Right cardiac atrium (tissue), 5 donors: ENCODE measurements at regions not wholly inside any gene's neighbourhood (a gene's known extent, or its start where the extent isn't known, plus 50 kb on each side); places are given as distances from the start of the nearest gene placed in this dataset.

Experiments
- ATAC-seq, 2 donors: fragments of 200-7000 bp; cut with Tn5 transposase; one replicate each; pipeline versions ENCODE4 v1.8.0 to v1.9.1; 2020; ENCODE audit warnings: moderate library complexity in 2 of 2, mild to moderate bottlenecking in 1 of 2
- DNase-seq, 3 donors: peaks; one replicate each; pipeline ENCODE4 v3.0.0-alpha.2; 2020
- H3K27ac ChIP-seq: one replicate; pipeline ENCODE4 v1.5.1; 2013; ENCODE audit warnings: mild to moderate bottlenecking, low read length, control low read depth, moderate library complexity
- H3K27me3 ChIP-seq: one replicate; pipeline ENCODE4 v1.6.1; 2013; ENCODE audit not compliant: control insufficient read depth, insufficient read depth
- H3K4me1 ChIP-seq: one replicate; pipeline ENCODE4 v1.6.1; 2013; ENCODE audit warnings: low read length; ENCODE audit not compliant: control insufficient read depth, insufficient read depth
- H3K4me3 ChIP-seq: one replicate; pipeline ENCODE4 v1.5.1; 2013; ENCODE audit warnings: low read length, control low read depth
- H3K9me3 ChIP-seq: one replicate; pipeline ENCODE4 v1.6.1; 2013; ENCODE audit warnings: low read length; ENCODE audit not compliant: control insufficient read depth
- WGBS: extraction: QIAGEN DNeasy Blood & Tissue Kit; methylation state at CpG from one replicate; pipeline ENCODE4 v1.1.7; 2013; 5-methylcytosine and 5-hydroxymethylcytosine counted together
- intact Hi-C, 4 donors: fragments of 100-400 bp; cut with DNase I; formaldehyde crosslinking; loops; one replicate each; pipeline versions ENCODE4 v1.11.0 to v1.14.0; 2022 to 2023
- donor health status: healthy with polysubstance abuse.
- donor health status: DM: no; HTN: yes; CAD: no.
- donor health status: DM: no; HTN: no; CAD: no.
- donor health status: DM: no; HTN: yes; CAD: no; lungs with severe emphysema.
- donor health status: DM: yes; HTN: yes; CAD: no.

DNA sequence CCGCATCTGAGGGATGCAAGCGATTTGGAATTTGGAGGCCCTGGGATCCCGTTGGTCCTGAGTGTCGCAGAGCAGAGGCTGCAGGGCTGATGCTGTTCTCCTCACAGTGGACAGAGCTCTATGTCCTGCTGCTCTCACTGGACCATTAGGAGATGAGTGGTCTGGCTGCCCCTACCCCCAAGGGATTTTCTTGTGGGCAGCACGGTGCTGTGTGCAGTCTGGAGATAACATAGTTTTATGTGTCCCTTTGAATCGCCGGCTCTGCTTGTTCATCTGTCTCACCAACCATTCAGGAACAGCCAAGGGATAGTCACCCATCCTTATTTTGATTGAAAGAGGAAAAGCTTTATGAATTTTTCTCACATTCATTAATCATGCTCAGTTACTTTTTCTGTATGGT is 49.9 kb downstream of the CHRM3 start:
- Histone ChIP-seq H3K4me3 (no peak overlapping the region), H3K27me3 (no peaks in the 10 kb centered on the region), H3K27ac (no peak overlapping the region), H3K9me3 (no peaks in the 10 kb centered on the region), H3K4me1 (no peaks in the 10 kb centered on the region)
- DNase-seq (no peak), ATAC-seq (no peak)
- intact Hi-C loops: no loop called here
- WGBS: 78% methylated on average over 7 of the region's 7 CpGs

DNA sequence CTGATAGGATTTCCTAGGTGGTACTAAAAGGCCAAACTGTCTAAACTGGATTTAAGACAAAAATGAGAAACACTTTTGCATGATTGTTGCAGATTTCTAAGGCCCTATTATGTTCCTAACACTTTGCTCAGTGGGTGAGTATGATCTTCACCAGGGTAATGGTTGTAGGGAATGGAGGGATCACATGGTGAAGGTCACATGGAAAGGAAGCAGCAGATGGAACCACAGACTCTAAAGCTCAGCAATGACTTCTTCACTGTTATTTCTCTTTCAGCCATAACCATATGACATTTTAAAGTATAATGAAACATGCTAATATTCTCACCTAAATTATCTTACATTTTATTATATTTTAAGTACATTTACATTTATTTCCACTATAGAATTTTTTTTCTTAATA is 51.5 kb downstream of the CHRM3 start:
- no peak for DNase-seq
- Histone ChIP-seq H3K4me1 (no peaks in the 10 kb centered on the region), H3K27me3 (no peaks in the 10 kb centered on the region), H3K9me3 (no peaks in the 10 kb centered on the region), H3K4me3 (no peak overlapping the region), H3K27ac (no peak overlapping the region)
- intact Hi-C loops: no loop called here
- ATAC-seq: no peak

DNA sequence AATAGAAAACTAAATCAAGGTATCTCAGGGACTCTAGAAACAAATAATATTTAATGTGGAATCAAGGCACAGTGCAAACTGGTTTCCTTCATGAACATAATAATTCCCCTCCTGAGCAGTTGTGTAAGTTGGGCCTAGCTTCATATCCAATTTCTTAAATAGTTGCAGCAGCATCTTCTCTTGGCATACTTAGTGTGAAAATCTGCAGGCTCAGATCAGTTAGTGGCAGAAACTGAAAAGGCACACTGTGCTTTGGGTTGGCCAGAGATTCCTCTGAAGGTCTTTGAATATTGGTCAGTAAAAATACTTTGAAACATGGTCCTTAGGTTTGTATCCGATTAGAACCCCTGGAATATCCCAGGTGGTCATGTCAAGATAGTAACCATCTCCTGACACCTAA is 52.5 kb downstream of the CHRM3 start:
- WGBS: 81% methylated on average over 1 of the region's 1 CpG
- no peaks in the 10 kb centered on the region for H3K9me3 ChIP-seq
- H3K27me3 ChIP-seq: no peaks in the 10 kb centered on the region
- intact Hi-C loops: no loop called here
- ATAC-seq (no peak), DNase-seq (no peak)
- H3K4me1 ChIP-seq: no peaks in the 10 kb centered on the region
- no peak overlapping the region for H3K27ac ChIP-seq
- no peak overlapping the region for H3K4me3 ChIP-seq

DNA sequence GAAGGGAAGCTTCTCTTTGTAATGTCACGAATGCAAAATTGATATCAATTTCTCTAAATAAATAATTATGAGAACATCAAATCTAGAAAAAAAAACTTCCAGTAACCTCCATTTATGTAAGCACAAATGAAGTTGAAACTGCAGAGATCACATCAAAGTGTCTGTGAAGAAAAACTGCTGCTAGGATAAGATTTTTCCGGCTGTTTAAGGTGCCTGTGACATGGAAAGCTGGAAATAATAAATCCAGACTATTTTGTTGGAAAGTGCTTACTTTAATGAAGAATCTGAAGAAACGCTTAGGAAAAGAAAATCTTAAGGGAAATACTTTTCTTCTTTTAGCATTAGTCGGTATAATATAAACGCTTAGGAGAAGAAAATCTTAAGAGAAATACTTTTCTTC is 57.0 kb downstream of the CHRM3 start:
- no peak for ATAC-seq
- H3K4me3 ChIP-seq: no peak overlapping the region
- no peaks in the 10 kb centered on the region for H3K9me3 ChIP-seq
- intact Hi-C loops: no loop called here
- DNase-seq: no peak
- H3K4me1 ChIP-seq: no peaks in the 10 kb centered on the region
- WGBS: 76% methylated on average over 5 of the region's 5 CpGs
- no peaks in the 10 kb centered on the region for H3K27me3 ChIP-seq
- no peak overlapping the region for H3K27ac ChIP-seq

DNA sequence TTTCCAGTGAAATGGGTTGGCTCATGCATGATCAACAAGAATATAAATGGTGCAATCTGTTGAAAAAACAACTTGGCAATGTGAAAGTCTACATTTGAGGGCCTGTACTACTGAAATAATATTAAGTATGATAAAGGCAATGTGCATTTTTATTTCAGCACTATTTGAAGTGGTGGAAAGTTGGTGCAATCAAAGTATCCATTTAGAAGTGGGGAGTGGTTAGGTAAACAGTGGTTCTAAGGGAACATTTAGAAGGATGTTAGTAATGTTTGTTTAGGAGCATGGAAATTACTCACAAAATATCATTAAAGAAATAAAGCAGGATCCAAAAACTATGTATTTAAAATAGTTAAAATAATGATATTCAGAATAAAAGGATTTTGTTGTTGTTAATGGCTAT is 60.2 kb downstream of the CHRM3 start:
- Histone ChIP-seq H3K27me3 (no peaks in the 10 kb centered on the region), H3K9me3 (no peaks in the 10 kb centered on the region), H3K27ac (no peak overlapping the region), H3K4me1 (no peaks in the 10 kb centered on the region), H3K4me3 (no peak overlapping the region)
- no peak for DNase-seq
- intact Hi-C loops: no loop called here
- ATAC-seq: no peak

DNA sequence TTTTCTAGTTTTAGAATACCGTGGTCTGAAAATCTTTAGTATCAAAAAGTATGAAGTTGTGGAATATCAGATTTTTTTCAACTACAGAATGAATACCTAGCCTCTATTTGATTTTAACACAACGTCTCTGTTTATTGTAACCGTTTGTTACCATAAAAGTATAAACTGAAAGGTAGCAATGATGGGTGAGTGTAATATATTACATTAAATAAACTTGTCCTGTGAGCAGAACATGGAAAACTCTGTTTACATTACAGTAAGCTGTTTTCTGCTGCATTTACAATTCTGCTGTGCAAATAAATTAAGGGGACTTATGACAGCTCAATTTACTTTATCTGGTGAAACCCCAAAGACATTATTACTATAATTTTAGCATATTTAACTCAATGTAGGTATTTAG is 62.5 kb downstream of the CHRM3 start:
- intact Hi-C loops: no loop called here
- 85% methylated on average over 3 of the region's 3 CpGs for WGBS
- no peak overlapping the region for H3K4me3 ChIP-seq
- no peaks in the 10 kb centered on the region for H3K27me3 ChIP-seq
- no peaks in the 10 kb centered on the region for H3K9me3 ChIP-seq
- no peak overlapping the region for H3K27ac ChIP-seq
- ATAC-seq: no peak
- H3K4me1 ChIP-seq: no peaks in the 10 kb centered on the region
- DNase-seq: no peak

DNA sequence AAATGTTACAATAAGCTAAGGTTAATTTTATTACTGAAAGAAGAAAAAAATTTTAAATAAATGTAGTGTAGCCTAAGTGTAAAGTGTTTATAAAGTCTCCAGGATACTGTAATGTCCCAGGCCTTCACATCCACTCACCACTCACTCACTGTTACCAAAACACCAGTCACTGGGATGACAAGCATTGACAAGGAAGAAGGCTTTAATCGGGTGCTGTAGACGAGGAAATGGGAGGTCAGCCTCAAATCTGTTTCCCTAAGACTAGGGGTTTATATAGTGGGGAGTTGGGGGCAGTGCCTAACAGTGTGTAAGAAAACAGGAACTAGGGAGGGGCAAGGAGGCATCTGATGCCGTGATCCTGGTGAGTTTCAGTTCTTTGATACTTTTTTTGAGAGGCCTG is 69.4 kb downstream of the CHRM3 start:
- ATAC-seq (no peak), DNase-seq (no peak)
- H3K4me3 ChIP-seq: no peak overlapping the region
- no peaks in the 10 kb centered on the region for H3K4me1 ChIP-seq
- 89% methylated on average over 3 of the region's 3 CpGs for WGBS
- intact Hi-C loops: no loop called here
- no peak overlapping the region for H3K27ac ChIP-seq
- H3K27me3 ChIP-seq: no peaks in the 10 kb centered on the region
- H3K9me3 ChIP-seq: no peaks in the 10 kb centered on the region

DNA sequence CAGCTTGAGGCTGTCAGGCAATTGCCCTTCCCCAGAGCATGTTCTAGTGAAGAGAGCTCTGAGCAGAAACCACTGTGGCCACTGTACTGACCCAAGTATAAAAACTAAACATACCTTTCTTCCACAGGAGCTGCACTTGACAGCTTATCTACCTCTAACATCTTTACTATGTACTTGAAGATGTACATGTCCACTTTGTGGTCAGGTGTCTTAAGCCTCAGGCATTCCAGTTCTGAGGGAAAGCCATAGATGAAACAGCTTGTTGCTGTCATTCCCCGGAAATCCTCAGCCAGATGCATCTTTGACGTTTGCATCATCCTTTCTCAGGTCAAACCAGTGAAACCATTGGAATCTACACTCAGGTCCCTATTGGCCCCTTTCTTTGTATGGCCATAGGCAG is 70.4 kb downstream of the CHRM3 start:
- no peak overlapping the region for H3K27ac ChIP-seq
- no peaks in the 10 kb centered on the region for H3K9me3 ChIP-seq
- no peak for DNase-seq
- no peak for ATAC-seq
- H3K4me3 ChIP-seq: no peak overlapping the region
- intact Hi-C loops: no loop called here
- H3K27me3 ChIP-seq: no peaks in the 10 kb centered on the region
- WGBS: 82% methylated on average over 2 of the region's 2 CpGs
- H3K4me1 ChIP-seq: no peaks in the 10 kb centered on the region

DNA sequence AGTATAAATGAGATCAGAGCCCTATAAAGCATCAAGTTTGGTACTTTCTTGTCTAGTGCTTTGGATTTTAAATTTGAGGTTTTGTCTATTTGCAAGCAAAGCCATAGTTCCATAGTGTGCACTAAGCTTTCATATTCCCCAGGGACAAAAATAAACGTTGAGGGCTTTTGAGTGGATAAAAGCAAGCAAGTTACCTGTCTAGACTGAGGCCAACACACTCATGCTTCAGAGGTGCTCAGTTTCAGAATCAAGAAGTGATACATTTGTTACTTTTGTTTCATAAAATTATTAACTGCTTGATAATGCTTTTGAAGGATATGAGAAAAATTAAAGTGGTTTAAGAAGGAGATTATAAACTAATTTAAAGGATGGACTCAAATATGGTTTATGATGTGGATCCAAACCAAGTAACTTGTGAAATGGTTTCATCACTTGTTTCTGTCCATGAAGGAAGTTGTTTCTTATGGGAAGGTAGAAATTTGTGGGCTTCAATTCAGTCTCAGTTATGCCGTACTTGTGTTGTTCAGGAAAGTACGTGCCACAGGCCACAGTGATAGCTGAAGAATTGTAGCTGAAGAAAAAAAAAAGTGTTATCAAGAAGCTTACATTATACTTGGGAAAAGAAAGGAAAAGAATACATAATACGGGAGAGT is 71.2 kb downstream of the CHRM3 start:
- no peak for DNase-seq
- H3K4me3 ChIP-seq: no peak overlapping the region
- intact Hi-C loops: no loop called here
- H3K27ac ChIP-seq: no peak overlapping the region
- ATAC-seq: no peak
- WGBS: 60% methylated on average over 4 of the region's 4 CpGs
- no peaks in the 10 kb centered on the region for H3K27me3 ChIP-seq
- H3K9me3 ChIP-seq: no peaks in the 10 kb centered on the region
- H3K4me1 ChIP-seq: no peaks in the 10 kb centered on the region

DNA sequence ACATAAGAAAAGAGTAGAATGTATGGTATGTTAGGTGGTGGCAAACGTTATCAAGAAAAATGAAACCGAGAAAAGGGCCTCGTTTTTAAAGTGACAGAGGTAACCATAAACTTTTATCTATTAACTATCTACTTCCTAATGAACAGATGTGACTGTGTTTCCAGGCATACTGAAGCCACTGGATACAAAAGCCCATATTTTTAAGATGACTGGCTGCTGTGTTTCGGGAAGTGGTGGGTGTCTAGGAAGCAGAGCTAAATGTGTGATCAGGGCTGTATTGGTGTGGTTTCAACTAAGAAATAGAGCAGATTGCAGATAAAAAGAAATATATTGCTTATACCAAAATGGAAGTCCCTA is 71.8 kb downstream of the CHRM3 start:
- DNase-seq (no peak), ATAC-seq (no peak)
- Histone ChIP-seq H3K4me3 (no peak overlapping the region), H3K27me3 (no peaks in the 10 kb centered on the region), H3K4me1 (no peaks in the 10 kb centered on the region), H3K27ac (no peak overlapping the region), H3K9me3 (no peaks in the 10 kb centered on the region)
- intact Hi-C loops: no loop called here
- 45% methylated on average over 4 of the region's 4 CpGs for WGBS

DNA sequence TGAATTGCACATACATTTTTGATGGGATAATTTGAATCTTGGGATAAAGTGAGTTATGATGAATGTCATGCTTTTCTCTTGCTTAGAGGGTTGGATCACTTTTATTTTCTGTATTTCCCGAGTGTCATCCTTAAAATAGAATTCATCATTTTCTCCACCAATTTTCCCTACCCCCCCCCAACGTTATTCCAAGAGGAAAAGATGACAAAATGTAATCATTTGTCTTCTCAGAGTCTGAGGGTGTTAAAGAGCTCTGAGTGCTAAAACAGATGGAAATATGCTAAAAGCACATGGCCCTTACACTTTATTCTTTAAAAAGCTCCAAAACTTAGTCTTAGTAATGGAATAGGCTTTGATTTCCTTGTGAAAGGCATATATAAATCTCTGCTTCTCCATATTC is 81.4 kb downstream of the CHRM3 start:
- DNase-seq: no peak
- intact Hi-C loops: no loop called here
- Histone ChIP-seq H3K27me3 (no peaks in the 10 kb centered on the region), H3K27ac (no peak overlapping the region), H3K9me3 (no peaks in the 10 kb centered on the region), H3K4me3 (no peak overlapping the region), H3K4me1 (no peaks in the 10 kb centered on the region)
- 49% methylated on average over 2 of the region's 2 CpGs for WGBS
- ATAC-seq: no peak

DNA sequence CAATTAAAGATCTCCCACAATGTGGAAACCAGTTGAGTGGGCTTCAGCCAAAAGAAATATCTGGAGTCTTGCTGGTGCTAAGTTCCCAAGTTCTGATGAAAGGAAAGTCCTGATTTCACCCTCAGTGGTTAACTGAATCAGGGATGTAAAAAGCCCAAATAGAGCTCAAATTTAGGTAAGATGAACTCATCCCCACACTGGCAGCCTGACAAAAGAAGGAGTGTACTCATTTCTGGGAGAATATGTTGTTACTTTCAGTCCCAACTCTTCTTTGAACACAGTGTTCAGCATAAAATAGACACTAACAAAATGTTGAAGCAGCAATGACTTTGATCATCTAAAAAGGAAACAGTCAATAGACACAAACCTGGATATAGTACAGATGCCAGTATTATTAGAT is 91.7 kb downstream of the CHRM3 start:
- intact Hi-C loops: no loop called here
- Histone ChIP-seq H3K27me3 (no peaks in the 10 kb centered on the region), H3K4me3 (no peak overlapping the region), H3K9me3 (no peaks in the 10 kb centered on the region), H3K4me1 (no peaks in the 10 kb centered on the region), H3K27ac (no peak overlapping the region)
- ATAC-seq (no peak), DNase-seq (no peak)
